IMR-90 (cell line): ENCODE measurements at regions not wholly inside any gene's neighbourhood (a gene's known extent, or its start where the extent isn't known, plus 50 kb on each side); places are given as distances from the start of the nearest gene placed in this dataset.

Experiments
- ATAC-seq: fragments of 200-7000 bp; cut with Tn5 transposase; 2 replicates; pipeline ENCODE4 v1.9.1; 2020; ENCODE audit warnings: low read depth, mild to moderate bottlenecking, moderate library complexity
- BruUV-seq: library from RNA; stranded (reverse); fragments of 400-500 nt; replicated peaks from 2 replicates; lab custom pipeline; 2021; lab: Mats Ljungman, UMichigan
- CTCF ChIA-PET: fragments of 300-600 bp; formaldehyde crosslinking; extraction: SDS; loops from one replicate; lab custom pipeline; 2021; ENCODE audit warnings: antibody characterized with exemption; lab: Yijun Ruan, JAX
- POLR2A ChIA-PET: fragments of 300-600 bp; sonication (Branson Sonifier 250); formaldehyde crosslinking; loops from one replicate; lab custom pipeline; 2022; ENCODE audit warnings: antibody characterized with exemption; ENCODE audit not compliant: unreplicated experiment; lab: Charles Lee
- DNase-seq: peaks from one replicate; pipeline ENCODE4 v3.0.0; 2013
- H2AFZ ChIP-seq: replicated peaks from 2 replicates; pipeline ENCODE3; 2013; ENCODE audit warnings: low read length, mild to moderate bottlenecking; ENCODE audit not compliant: poor library complexity
- H2AK5ac ChIP-seq: 2 replicates; pipeline ENCODE4 v1.6.1; 2013; ENCODE audit warnings: low read depth, low read length, inconsistent platforms
- H2AK9ac ChIP-seq: replicated peaks from 2 replicates; pipeline ENCODE3; 2013; ENCODE audit warnings: mild to moderate bottlenecking, low read depth, low read length, moderate library complexity; ENCODE audit not compliant: poor library complexity
- H2BK120ac ChIP-seq: 2 replicates; pipeline ENCODE4 v1.6.1; 2013; ENCODE audit warnings: low read depth, low read length, inconsistent platforms
- H2BK15ac ChIP-seq: 3 replicates; pipeline ENCODE4 v1.6.1; 2013; ENCODE audit warnings: low read depth, low read length, inconsistent platforms
- H2BK20ac ChIP-seq: 2 replicates; pipeline ENCODE4 v1.6.1; 2013; ENCODE audit warnings: low read depth, mild to moderate bottlenecking, inconsistent platforms, low read length, moderate library complexity
- H2BK5ac ChIP-seq: 2 replicates; pipeline ENCODE4 v1.6.1; 2013; ENCODE audit warnings: mild to moderate bottlenecking, low read depth, low read length, inconsistent platforms; ENCODE audit not compliant: poor library complexity, severe bottlenecking
- H3K14ac ChIP-seq: replicated peaks from 2 replicates; pipeline ENCODE4 v1.6.1; 2013; ENCODE audit warnings: low read depth, low read length, inconsistent platforms
- H3K18ac ChIP-seq: 2 replicates; pipeline ENCODE4 v1.6.1; 2013; ENCODE audit warnings: low read depth, low read length, control low read depth
- H3K23ac ChIP-seq: 2 replicates; pipeline ENCODE4 v1.6.1; 2013; ENCODE audit warnings: low read depth, low read length, inconsistent platforms
- H3K27ac ChIP-seq: 2 replicates; pipeline ENCODE4 v1.5.1; 2013; ENCODE audit warnings: mild to moderate bottlenecking, control low read depth, low read length; ENCODE audit not compliant: insufficient read depth
- H3K27me3 ChIP-seq: 2 replicates; pipeline ENCODE4 v1.6.1; 2013; ENCODE audit warnings: low read length; ENCODE audit not compliant: control insufficient read depth, insufficient read depth
- H3K36me3 ChIP-seq: 2 replicates; pipeline ENCODE4 v1.6.1; 2013; ENCODE audit warnings: low read length, mixed read lengths; ENCODE audit not compliant: control insufficient read depth, insufficient read depth
- H3K4ac ChIP-seq: 2 replicates; pipeline ENCODE4 v1.6.1; 2013; ENCODE audit warnings: low read depth, low read length, inconsistent platforms
- H3K4me1 ChIP-seq: 2 replicates; pipeline ENCODE4 v1.6.1; 2013; ENCODE audit warnings: low read length, mixed read lengths; ENCODE audit not compliant: control insufficient read depth, insufficient read depth
- H3K4me2 ChIP-seq: 2 replicates; pipeline ENCODE4 v1.6.1; 2013; ENCODE audit warnings: low read depth, mild to moderate bottlenecking, control low read depth, low read length, moderate library complexity
- H3K4me3 ChIP-seq: 2 replicates; pipeline ENCODE4 v1.5.1; 2013; ENCODE audit warnings: low read depth, mild to moderate bottlenecking, control low read depth, low read length, moderate library complexity; ENCODE audit not compliant: insufficient read depth
- H3K56ac ChIP-seq: 2 replicates; pipeline ENCODE4 v1.6.1; 2013; ENCODE audit warnings: low read length, inconsistent platforms; ENCODE audit not compliant: insufficient read depth; ENCODE audit errors: extremely low read depth
- H3K79me1 ChIP-seq, 2 experiments: 2 replicates each; pipeline ENCODE4 v1.6.1; 2013; ENCODE audit warnings: low read length in 2 of 2, inconsistent platforms in 1 of 2, low read depth in 1 of 2
- H3K9ac ChIP-seq: 2 replicates; pipeline ENCODE4 v1.6.1; 2013; ENCODE audit warnings: low read depth, low read length, control low read depth
- H3K9me1 ChIP-seq: 2 replicates; pipeline ENCODE4 v1.6.1; 2013; ENCODE audit warnings: low read length, inconsistent platforms; ENCODE audit not compliant: insufficient read depth
- H3K9me3 ChIP-seq: 2 replicates; pipeline ENCODE4 v1.6.1; 2013; ENCODE audit warnings: low read length; ENCODE audit not compliant: control insufficient read depth, insufficient read depth
- H4K20me1 ChIP-seq: 2 replicates; pipeline ENCODE4 v1.6.1; 2013; ENCODE audit warnings: low read length, inconsistent platforms; ENCODE audit not compliant: insufficient read depth
- H4K5ac ChIP-seq: 2 replicates; pipeline ENCODE4 v1.6.1; 2013; ENCODE audit warnings: mild to moderate bottlenecking, low read depth, low read length, control low read depth
- H4K8ac ChIP-seq, 2 experiments: 2 replicates each; pipeline ENCODE4 v1.6.1; 2013; ENCODE audit warnings: low read depth in 2 of 2, low read length in 2 of 2, control low read depth in 1 of 2, inconsistent platforms in 1 of 2
- H4K91ac ChIP-seq: 2 replicates; pipeline ENCODE4 v1.6.1; 2013; ENCODE audit warnings: low read depth, low read length, inconsistent platforms; ENCODE audit not compliant: insufficient read depth
- FOS ChIP-seq: fragments of 150-350 bp; IDR thresholded peaks from 2 replicates; pipeline ENCODE4 v1.6.1; 2016; ENCODE audit warnings: low read depth, low read length
- SMC3 ChIP-seq: fragments of 150-350 bp; IDR thresholded peaks from 2 replicates; pipeline ENCODE4 v1.6.1; 2016; ENCODE audit warnings: low read depth, mild to moderate bottlenecking, antibody characterized with exemption, low read length, moderate library complexity
- WGBS, 2 experiments: methylation state at CpG; one replicate each; pipeline versions ENCODE4 v1.1.5 to v1.1.7; 2013; ENCODE audit warnings: missing lambda C conversion rate in 2 of 2; ENCODE audit not compliant: insufficient read length in 1 of 2; ENCODE audit errors: extremely low coverage in 2 of 2; 5-methylcytosine and 5-hydroxymethylcytosine counted together
- dilution Hi-C: fragments of 300-500 bp; cut with HindIII; formaldehyde crosslinking; loops from one replicate; pipeline ENCODE4 v1.14.3; 2018; ENCODE audit warnings: low sequenced_read_pairs; ENCODE audit not compliant: unreplicated experiment
- in situ Hi-C: fragments of 300-500 bp; cut with MboI; formaldehyde crosslinking; loops from 3 replicates; pipeline ENCODE4 v1.14.3; 2019; ENCODE audit warnings: low sequenced_read_pairs, inconsistent platforms, mixed read lengths
- intact Hi-C: fragments of 100-400 bp; cut with micrococcal nuclease; formaldehyde crosslinking; loops from 2 replicates; pipeline ENCODE4 v1.10.0; 2022

DNA sequence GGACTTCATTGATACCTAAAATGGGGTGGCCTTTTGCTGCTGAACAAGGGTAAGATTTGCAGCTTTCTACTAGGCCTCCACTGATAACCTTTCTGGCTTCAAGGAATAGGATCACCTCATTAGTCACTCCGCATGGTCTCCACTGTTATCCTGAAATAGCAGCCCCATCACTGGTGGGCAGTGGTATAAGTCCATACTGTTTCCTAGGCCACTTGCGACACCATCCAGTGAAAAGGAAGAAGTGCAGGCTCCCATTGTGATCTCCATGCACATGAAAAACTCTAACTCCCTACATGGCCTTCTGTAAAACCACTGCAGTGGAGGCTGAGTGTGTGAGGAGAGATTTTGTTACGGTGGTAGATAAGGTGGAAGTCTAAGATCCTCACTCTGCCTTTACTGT lies 1455.9 kb downstream of the SI start:
- Histone ChIP-seq H4K5ac (no peak overlapping the region), H2BK5ac (no peak overlapping the region), H4K8ac (no peak overlapping the region), H3K9me3 (peaks cover 14% of the 10 kb centered on the region), H3K18ac (no peak overlapping the region), H3K56ac (no peak overlapping the region), H2AFZ (no peak overlapping the region), H3K27ac (no peak overlapping the region), H3K27me3 (no peaks in the 10 kb centered on the region), H2BK15ac (no peak overlapping the region), H3K36me3 (no peaks in the 10 kb centered on the region), H2AK5ac (no peak overlapping the region), H4K20me1 (no peaks in the 10 kb centered on the region), H2BK20ac (no peak overlapping the region), H2BK120ac (no peak overlapping the region), H3K4me3 (no peak overlapping the region), H3K9me1 (no peaks in the 10 kb centered on the region), H2AK9ac (no peak overlapping the region), H3K9ac (no peak overlapping the region), H3K4ac (no peak overlapping the region), H3K4me1 (no peaks in the 10 kb centered on the region), H4K91ac (no peak overlapping the region), H3K14ac (no peak overlapping the region), H3K4me2 (no peak overlapping the region), H3K79me1 (no peaks in the 10 kb centered on the region), H3K23ac (no peak overlapping the region)
- dilution Hi-C loops, result no loop called here
- ChIA-PET POLR2A (no interaction called here), CTCF (no interaction called here)
- no TSS peak for BruUV-seq
- TF ChIP-seq SMC3, result no peak
- TF ChIP-seq FOS, result no peak
- in situ Hi-C loops, result no loop called here
- no peak for ATAC-seq
- intact Hi-C loops, result no loop called here
- no peak for DNase-seq
- WGBS, 2 experiments, result no CpG with 5 or more reads among the region's 3 CpGs
